ENCODE measurements at regions not wholly inside any gene's neighbourhood (a gene's known extent, or its start where the extent isn't known, plus 50 kb on each side); places are given as distances from the start of the nearest gene placed in this dataset.

GRCh38 chr10:88211230-88211629 is 347.8 kb downstream of the PTEN start:
- DNase-seq, result no peak

DNA sequence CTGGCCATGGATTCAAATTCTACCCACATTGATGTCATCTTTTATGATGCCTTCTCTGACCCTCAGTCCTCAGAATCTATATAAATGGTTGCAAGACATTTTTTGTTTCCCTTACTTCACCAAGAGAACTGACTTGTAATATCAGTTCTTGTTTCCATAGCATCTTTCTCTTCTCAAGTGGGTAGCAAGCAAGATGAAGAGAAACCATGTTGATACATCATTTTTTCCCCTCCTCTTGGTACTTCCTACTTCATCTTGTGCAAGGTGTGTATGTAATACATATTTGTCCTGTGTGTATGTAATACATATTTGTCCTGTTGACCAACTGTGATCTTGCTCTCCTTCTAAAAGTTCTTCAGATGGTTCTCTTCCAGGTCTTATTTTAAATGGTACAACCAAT is 348.6 kb downstream of the PTEN start:
- DNase-seq, result no peak

DNA sequence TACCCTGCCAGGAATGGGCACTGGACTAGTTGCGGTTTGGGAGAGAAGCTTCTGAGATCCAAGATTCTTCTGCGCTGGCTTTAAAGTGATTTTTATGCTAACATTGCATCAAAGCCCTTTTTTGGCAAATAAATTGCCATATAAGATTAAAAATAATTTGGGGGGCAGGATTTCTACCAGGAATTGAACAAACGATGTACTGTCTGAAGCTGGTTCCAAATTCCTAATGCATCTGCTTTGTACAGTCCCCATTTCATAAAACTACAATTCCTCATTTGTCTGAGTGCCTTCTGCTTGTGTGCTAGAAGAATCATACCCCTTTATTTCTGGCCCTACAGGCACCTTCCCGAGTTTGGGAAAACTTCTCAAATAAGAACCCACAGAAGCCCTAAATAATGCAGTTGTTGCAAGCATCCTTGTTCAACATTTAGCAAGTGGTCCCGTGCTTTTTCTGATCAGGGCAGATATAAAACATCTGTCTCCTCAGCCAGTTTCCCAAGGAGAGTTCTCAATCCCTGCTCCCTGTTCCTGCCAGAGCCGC is 349.7 kb downstream of the PTEN start:
- no peak for DNase-seq

DNA sequence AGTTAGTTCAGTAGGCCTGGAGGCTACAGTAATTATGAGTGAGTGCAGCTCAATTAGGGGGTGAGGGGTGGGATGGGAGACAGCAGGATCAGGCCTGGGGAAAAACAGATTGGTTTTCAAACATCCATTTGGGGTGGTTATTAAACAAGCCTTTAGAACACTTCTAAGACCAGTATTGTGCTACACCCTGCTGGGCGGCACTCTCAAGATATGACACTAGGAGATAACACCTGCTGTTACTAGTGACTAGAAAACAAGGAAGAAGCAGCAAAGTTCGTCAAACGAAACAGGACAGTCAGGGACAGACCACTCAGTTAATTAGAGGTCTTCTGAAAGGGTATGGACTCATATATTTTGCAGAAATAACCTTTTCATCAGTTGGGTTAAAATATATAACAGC is 353.6 kb downstream of the PTEN start:
- DNase-seq, result no peak

DNA sequence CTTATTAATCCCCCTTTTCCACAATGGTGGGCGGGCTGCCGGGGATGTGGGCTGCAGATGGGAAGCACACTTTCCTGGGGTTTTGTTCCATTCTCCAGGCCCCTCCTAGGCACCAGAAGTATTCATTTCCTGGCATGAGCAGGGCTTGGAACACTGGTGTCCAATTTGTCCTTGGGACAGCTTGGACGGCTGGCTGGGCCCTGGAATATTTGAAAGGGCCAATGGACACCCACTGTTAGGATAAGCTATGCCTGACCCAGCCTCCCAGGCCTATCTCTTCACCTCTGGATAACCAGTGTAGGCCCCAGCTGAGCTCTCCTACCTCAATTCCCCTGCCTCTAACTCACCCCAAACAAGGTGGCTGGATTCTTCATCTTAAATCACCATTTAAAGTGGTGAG is 354.9 kb downstream of the PTEN start:
- DNase-seq, result no peak

GRCh38 chr10:88219753-88220152 is 356.3 kb downstream of the PTEN start:
- DNase-seq, result no peak

- no peak for DNase-seq
Measured at GRCh38 chr10:88221010-88221973, 357.9 kb downstream of the PTEN start.

DNA sequence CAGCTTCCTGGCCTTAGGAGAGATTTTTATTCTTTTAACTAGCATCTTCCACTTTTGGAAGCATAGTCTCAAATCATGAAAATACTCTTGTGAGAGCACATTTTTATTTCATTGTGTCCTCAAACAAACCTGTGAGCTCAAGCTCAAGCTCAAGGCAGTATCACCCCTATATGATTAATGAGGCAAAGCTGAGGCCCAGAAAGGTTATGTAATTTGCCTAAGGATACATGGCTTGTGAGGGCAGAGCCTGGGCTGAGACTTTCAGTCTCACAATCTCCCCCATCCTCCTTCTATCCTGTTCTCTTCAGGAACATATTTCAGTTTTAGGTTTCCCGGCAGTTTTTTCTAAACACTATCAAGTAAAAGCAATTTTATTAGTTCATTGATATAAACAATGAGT is 359.5 kb downstream of the PTEN start:
- no peak for DNase-seq

All from activated CD4-positive, CD25-positive, alpha-beta regulatory T cell treated with anti-CD3 and anti-CD28 coated beads, Interleukin-2, amount 50 U/mL, for 72 hours (primary cell).